Fibroblast of the aortic adventitia (primary cell): ENCODE measurements at regions not wholly inside any gene's neighbourhood (a gene's known extent, or its start where the extent isn't known, plus 50 kb on each side); places are given as distances from the start of the nearest gene placed in this dataset.
A peak's percentile ranks its signal among the peaks of the same experiment; 100 is the strongest.

Experiments used
- DNase-seq: peaks from one replicate; pipeline ENCODE4 v3.0.0-alpha.2; 2010; ENCODE audit warnings: low read depth
- H3K4me3 ChIP-seq: 2 replicates; pipeline ENCODE4 v1.5.1; 2011; ENCODE audit warnings: low read depth, mild to moderate bottlenecking, control low read depth, low read length, moderate library complexity
- TF ChIP-seq, protein P1 (sequence below): IDR thresholded peaks from 2 replicates; pipeline ENCODE4 v1.5.1; 2011; ENCODE audit warnings: mild to moderate bottlenecking, low read length, control low read depth, inconsistent platforms; ENCODE audit not compliant: insufficient read depth

DNA sequence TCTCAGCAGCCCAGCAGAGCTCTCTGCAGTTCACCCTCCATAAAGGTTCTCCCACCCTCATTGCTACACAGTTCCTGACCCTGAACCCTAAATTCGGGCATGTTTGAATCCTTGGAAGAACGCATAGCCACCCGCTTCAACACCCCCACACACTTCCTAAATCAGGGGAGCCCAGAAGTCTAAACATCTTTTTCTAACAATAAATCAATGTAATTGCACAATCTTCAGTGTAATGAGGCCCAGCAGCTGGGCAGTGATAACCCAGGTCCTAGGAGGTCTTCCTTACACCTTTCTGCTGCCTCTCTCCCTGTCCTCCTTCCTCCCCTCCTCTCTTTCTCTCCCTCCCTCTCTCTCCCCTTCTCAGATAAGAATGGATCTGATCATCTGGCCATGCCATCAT lies 88.0 kb downstream of the IRX2 start:
- TF ChIP-seq, protein P1, sequence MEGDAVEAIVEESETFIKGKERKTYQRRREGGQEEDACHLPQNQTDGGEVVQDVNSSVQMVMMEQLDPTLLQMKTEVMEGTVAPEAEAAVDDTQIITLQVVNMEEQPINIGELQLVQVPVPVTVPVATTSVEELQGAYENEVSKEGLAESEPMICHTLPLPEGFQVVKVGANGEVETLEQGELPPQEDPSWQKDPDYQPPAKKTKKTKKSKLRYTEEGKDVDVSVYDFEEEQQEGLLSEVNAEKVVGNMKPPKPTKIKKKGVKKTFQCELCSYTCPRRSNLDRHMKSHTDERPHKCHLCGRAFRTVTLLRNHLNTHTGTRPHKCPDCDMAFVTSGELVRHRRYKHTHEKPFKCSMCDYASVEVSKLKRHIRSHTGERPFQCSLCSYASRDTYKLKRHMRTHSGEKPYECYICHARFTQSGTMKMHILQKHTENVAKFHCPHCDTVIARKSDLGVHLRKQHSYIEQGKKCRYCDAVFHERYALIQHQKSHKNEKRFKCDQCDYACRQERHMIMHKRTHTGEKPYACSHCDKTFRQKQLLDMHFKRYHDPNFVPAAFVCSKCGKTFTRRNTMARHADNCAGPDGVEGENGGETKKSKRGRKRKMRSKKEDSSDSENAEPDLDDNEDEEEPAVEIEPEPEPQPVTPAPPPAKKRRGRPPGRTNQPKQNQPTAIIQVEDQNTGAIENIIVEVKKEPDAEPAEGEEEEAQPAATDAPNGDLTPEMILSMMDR = no peak
- DNase-seq = no peak
- no peak overlapping the region for H3K4me3 ChIP-seq

DNA sequence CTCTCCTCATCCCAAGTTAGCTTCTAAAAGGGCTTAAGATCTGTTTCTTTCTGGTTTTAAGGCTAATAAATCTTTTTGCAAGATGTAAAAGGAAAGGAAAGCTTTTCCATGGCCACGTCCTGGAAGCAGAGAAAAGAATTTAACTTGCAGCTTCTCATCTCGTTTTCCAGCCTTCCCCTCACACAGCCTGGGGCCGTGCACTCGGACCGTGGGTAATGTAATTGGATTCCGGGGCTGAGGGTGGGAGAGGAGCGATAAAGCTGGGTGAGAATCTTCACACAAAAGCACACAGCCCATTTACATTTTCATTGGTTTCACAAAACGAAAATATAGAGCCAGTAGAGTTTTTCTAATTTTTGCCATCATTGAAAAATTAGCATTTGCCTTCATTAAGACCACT lies 91.2 kb downstream of the IRX2 start:
- TF ChIP-seq, protein P1 = no peak
- no peak for DNase-seq
- H3K4me3 ChIP-seq = no peak overlapping the region

DNA sequence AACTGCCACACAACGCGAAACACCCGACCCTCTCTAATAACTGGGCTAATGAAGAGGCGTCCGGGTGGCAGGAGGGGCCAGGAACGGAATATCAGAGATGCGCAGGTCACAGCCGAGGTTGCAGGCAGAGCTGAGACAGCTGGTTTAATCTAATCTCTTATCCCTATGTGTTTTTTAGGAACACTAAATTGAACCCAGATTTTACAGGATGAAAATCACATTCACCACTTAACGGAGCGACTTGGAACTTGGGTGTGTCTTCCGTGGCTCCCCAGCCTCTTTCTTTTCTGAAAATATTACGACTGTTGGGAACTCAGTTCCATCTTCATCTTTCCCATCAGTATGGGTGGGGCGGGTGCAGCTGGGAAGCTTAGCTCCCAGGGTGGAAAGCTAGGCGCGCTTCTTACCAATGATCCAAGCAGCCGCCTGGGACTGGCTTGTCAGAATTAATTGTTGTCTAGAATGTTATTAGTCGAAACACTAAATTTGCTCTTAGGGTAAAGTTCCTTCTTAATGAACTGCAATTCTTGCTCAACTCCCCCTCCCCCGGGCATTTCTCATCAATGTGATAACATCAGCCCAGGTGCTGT lies 92.5 kb downstream of the IRX2 start:
- TF ChIP-seq, protein P1 = no peak
- DNase-seq = no peak
- H3K4me3 ChIP-seq = no peak overlapping the region

DNA sequence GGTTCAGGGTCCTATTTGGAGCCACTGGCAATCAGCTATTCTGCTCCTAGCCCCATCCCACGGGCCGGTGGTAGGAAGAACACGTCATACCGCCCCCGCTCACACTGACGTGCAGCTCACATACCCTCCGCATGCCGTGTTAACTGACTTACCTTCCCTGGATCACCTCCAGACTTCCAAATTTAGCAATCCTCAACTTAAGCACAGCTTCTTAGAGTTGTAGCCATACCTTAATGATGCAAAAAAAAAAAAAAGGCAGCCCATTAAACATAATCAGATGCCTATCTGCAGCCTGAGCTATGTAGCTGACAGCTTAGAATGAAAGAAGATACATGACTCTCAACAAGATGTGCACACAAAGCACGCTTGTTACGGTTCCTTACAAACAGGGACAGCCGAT lies 93.0 kb downstream of the IRX2 start:
- TF ChIP-seq, protein P1 = no peak
- no peak overlapping the region for H3K4me3 ChIP-seq
- DNase-seq = no peak

DNA sequence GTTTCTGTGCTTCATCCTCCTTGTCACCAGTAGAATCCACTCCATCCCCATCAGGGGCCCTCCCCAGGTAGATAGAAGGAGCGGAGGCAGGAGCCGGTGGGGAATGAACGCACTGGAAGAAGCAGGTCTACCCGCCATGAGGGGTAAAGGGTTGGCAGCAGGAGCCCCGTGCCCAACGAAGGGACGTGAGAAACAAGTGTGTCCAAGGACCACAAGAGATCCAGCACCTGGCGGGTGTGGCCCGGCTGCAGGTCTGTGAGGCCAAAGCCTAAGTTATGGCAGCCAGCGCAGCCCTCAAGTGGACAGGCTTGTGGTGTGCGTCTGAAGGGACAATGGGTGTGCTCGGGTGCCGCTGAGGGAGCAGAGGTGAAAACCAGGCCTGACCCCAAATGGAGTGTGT lies 94.3 kb downstream of the IRX2 start:
- H3K4me3 ChIP-seq = no peak overlapping the region
- TF ChIP-seq, protein P1 = no peak
- DNase-seq = no peak

DNA sequence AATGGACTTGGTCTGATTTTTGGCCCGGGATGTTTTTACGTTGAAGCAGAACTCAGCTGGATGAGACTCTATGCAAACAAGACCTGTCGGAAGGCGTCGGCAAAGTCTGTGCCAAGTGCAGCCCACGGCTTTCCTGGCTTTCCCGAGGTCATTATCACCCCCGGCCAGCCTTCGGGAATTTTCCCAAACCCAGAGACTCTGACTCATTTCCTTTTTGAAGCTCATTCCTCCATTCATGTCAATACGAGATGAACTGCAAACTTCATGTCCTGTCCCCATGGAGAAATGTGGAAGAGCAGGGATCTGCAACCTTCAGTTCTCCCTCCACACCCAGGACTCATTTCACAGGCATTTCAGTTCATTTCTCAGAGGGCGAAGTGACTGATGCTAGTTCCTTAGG lies 95.3 kb downstream of the IRX2 start:
- peak; percentile 23 for DNase-seq
- no peak overlapping the region for H3K4me3 ChIP-seq
- TF ChIP-seq, protein P1 = no peak

DNA sequence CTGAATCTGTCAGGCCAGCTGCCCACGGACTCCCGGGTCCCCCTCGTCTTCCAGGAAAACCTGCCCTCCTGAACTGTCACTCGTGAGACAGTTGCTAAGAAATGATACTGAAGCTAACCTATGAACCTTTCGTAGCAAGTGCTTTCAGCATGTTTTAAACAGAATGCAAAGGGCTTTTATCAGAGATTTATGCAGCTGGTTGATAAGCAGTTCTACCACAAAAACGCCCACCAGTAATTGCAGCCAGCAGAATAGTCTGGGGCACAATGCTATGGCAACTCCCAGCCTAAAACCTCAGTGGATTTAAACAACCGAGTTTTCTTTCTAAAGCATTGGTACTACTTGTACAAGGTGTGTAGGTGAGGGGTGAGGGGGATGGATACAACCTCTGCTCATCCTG lies 97.5 kb downstream of the IRX2 start:
- TF ChIP-seq, protein P1 = no peak
- no peak for DNase-seq
- H3K4me3 ChIP-seq = no peak overlapping the region
